SK-N-SH treated with all-trans-retinoic acid at 6 μM for 48 hours (cell line): ENCODE measurements at regions not wholly inside any gene's neighbourhood (a gene's known extent, or its start where the extent isn't known, plus 50 kb on each side); places are given as distances from the start of the nearest gene placed in this dataset.
"Not testable (repeated sequence)": the region's sequence is repeated elsewhere in the genome, so short reads cannot be mapped to it uniquely, and the experiment has no call there.

Source experiments
- ATAC-seq: fragments of 200-7000 bp; cut with Tn5 transposase; 3 replicates; pipeline ENCODE4 v1.9.1; 2020; ENCODE audit warnings: mild to moderate bottlenecking, moderate library complexity
- BACH2 ChIP-seq: fragments of 250-450 bp; sonication (Bioruptor Pico); IDR thresholded peaks from 2 replicates; pipeline ENCODE4 v1.9.0; 2021; ENCODE audit warnings: mild to moderate bottlenecking, borderline replicate concordance
- CSDC2 ChIP-seq: fragments of 250-450 bp; sonication (Bioruptor Pico); IDR thresholded peaks from 2 replicates; pipeline ENCODE4 v1.5.0; 2020; ENCODE audit warnings: mild to moderate bottlenecking, moderate library complexity
- ESRRG ChIP-seq: fragments of 250-450 bp; sonication (Bioruptor Pico); IDR thresholded peaks from 2 replicates; pipeline ENCODE4 v1.6.1; 2021; ENCODE audit warnings: mild to moderate bottlenecking
- ISL1 ChIP-seq: fragments of 250-450 bp; sonication (Bioruptor Pico); IDR thresholded peaks from 2 replicates; pipeline ENCODE4 v2.1.2; 2022; ENCODE audit warnings: mild to moderate bottlenecking, moderate library complexity
- OSR1 ChIP-seq: fragments of 250-450 bp; sonication (Bioruptor Pico); IDR thresholded peaks from 2 replicates; pipeline ENCODE4 v1.8.0; 2022; ENCODE audit warnings: moderate library complexity, mild to moderate bottlenecking, inconsistent platforms
- POU6F1 ChIP-seq: fragments of 250-450 bp; sonication (Bioruptor Pico); IDR thresholded peaks from 2 replicates; pipeline ENCODE4 v1.8.0; 2021; ENCODE audit warnings: low read depth, mild to moderate bottlenecking, moderate library complexity, borderline replicate concordance
- PPARA ChIP-seq: fragments of 250-450 bp; sonication (Bioruptor Pico); IDR thresholded peaks from 2 replicates; pipeline ENCODE4 v1.5.0; 2020; ENCODE audit warnings: mild to moderate bottlenecking, borderline replicate concordance
- RARB ChIP-seq: fragments of 250-450 bp; sonication (Bioruptor Pico); IDR thresholded peaks from 2 replicates; pipeline ENCODE4 v1.8.0; 2021; ENCODE audit warnings: mild to moderate bottlenecking, moderate library complexity
- SNAI2 ChIP-seq: fragments of 250-450 bp; sonication (Bioruptor Pico); IDR thresholded peaks from 2 replicates; pipeline ENCODE4 v1.5.0; 2020; ENCODE audit warnings: mild to moderate bottlenecking, moderate library complexity
- TCF4 ChIP-seq: fragments of 250-450 bp; sonication (Bioruptor Pico); IDR thresholded peaks from 2 replicates; pipeline ENCODE4 v1.8.0; 2021; ENCODE audit warnings: mild to moderate bottlenecking, moderate library complexity, borderline replicate concordance
- TOX ChIP-seq: fragments of 250-450 bp; sonication (Bioruptor Pico); IDR thresholded peaks from 2 replicates; pipeline ENCODE4 v1.8.0; 2021; ENCODE audit warnings: mild to moderate bottlenecking, moderate library complexity, borderline replicate concordance
- TSHZ2 ChIP-seq: fragments of 250-450 bp; sonication (Bioruptor Pico); IDR thresholded peaks from 2 replicates; pipeline ENCODE4 v1.5.0; 2020; ENCODE audit warnings: mild to moderate bottlenecking, moderate library complexity
- ZC3H10 ChIP-seq: fragments of 250-450 bp; sonication (Bioruptor Pico); IDR thresholded peaks from 2 replicates; pipeline ENCODE4 v1.5.1; 2021; ENCODE audit warnings: mild to moderate bottlenecking, moderate library complexity
- ZFP3 ChIP-seq: fragments of 250-450 bp; sonication (Bioruptor Pico); IDR thresholded peaks from 2 replicates; pipeline ENCODE4 v1.5.0; 2020; ENCODE audit warnings: mild to moderate bottlenecking, moderate library complexity
- ZNF8 ChIP-seq: fragments of 450-650 bp; formaldehyde crosslinking; IDR thresholded peaks from 2 replicates; pipeline ENCODE4 v1.5.0; 2020; ENCODE audit warnings: mild to moderate bottlenecking, moderate library complexity
- TF ChIP-seq, protein P1 (sequence below): fragments of 250-450 bp; sonication (Bioruptor Pico); IDR thresholded peaks from 2 replicates; pipeline ENCODE4 v1.5.1; 2020; ENCODE audit warnings: low read depth, mild to moderate bottlenecking, moderate library complexity
- TF ChIP-seq, protein P2 (sequence below): fragments of 250-450 bp; sonication (Bioruptor Pico); IDR thresholded peaks from 2 replicates; pipeline ENCODE4 v1.5.1; 2021; ENCODE audit warnings: mild to moderate bottlenecking, moderate library complexity
- TF ChIP-seq, protein P3 (sequence below): fragments of 250-450 bp; sonication (Bioruptor Pico); IDR thresholded peaks from 2 replicates; pipeline ENCODE4 v1.8.0; 2020; ENCODE audit warnings: mild to moderate bottlenecking, moderate library complexity, borderline replicate concordance

DNA sequence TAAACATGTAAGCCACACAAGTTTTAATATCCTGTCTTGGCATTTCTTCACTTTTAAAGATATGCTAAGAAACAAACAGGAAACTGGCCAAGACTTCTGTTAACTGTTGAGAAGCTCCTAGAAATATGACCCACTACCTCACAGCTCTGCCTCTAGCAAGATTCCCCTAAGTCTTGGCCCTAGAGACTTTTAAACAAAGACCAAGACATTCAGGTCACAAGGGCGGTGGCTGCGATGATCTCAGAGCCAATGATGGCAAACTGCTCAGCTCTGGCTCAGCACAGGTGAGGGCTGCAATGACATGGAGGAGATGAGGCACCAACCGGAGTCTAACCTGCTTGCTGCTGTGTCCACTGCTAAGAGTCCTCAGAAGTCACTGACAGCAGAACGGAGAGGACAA, 114.8 kb downstream of the SUCLA2 start (continued):
- TF ChIP-seq, protein P1, sequence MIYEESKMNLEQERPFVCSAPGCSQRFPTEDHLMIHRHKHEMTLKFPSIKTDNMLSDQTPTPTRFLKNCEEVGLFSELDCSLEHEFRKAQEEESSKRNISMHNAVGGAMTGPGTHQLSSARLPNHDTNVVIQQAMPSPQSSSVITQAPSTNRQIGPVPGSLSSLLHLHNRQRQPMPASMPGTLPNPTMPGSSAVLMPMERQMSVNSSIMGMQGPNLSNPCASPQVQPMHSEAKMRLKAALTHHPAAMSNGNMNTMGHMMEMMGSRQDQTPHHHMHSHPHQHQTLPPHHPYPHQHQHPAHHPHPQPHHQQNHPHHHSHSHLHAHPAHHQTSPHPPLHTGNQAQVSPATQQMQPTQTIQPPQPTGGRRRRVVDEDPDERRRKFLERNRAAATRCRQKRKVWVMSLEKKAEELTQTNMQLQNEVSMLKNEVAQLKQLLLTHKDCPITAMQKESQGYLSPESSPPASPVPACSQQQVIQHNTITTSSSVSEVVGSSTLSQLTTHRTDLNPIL (CRISPR knock-in tag): no peak
- TF ChIP-seq TCF4 (CRISPR knock-in tag) (no peak), SNAI2 (CRISPR knock-in tag) (no peak), TOX (CRISPR knock-in tag) (no peak)

- ATAC-seq: no peak
- TF ChIP-seq ZFP3 (CRISPR knock-in tag) (no peak), TOX (CRISPR knock-in tag) (no peak), TSHZ2 (CRISPR knock-in tag) (no peak), CSDC2 (CRISPR knock-in tag) (no peak), RARB (CRISPR knock-in tag) (no peak), PPARA (CRISPR knock-in tag) (no peak), ZNF8 (CRISPR knock-in tag) (no peak), BACH2 (CRISPR knock-in tag) (no peak), OSR1 (CRISPR knock-in tag) (no peak), POU6F1 (CRISPR knock-in tag) (no peak), ISL1 (CRISPR knock-in tag) (no peak), ZC3H10 (CRISPR knock-in tag) (no peak), ESRRG (no peak)
- TF ChIP-seq, protein P2, sequence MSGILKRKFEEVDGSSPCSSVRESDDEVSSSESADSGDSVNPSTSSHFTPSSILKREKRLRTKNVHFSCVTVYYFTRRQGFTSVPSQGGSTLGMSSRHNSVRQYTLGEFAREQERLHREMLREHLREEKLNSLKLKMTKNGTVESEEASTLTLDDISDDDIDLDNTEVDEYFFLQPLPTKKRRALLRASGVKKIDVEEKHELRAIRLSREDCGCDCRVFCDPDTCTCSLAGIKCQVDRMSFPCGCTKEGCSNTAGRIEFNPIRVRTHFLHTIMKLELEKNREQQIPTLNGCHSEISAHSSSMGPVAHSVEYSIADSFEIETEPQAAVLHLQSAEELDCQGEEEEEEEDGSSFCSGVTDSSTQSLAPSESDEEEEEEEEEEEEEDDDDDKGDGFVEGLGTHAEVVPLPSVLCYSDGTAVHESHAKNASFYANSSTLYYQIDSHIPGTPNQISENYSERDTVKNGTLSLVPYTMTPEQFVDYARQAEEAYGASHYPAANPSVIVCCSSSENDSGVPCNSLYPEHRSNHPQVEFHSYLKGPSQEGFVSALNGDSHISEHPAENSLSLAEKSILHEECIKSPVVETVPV (CRISPR knock-in tag): no peak
- TF ChIP-seq, protein P3, sequence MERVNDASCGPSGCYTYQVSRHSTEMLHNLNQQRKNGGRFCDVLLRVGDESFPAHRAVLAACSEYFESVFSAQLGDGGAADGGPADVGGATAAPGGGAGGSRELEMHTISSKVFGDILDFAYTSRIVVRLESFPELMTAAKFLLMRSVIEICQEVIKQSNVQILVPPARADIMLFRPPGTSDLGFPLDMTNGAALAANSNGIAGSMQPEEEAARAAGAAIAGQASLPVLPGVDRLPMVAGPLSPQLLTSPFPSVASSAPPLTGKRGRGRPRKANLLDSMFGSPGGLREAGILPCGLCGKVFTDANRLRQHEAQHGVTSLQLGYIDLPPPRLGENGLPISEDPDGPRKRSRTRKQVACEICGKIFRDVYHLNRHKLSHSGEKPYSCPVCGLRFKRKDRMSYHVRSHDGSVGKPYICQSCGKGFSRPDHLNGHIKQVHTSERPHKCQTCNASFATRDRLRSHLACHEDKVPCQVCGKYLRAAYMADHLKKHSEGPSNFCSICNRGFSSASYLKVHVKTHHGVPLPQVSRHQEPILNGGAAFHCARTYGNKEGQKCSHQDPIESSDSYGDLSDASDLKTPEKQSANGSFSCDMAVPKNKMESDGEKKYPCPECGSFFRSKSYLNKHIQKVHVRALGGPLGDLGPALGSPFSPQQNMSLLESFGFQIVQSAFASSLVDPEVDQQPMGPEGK (CRISPR knock-in tag): no peak
Measured at GRCh38 chr13:47875201-47875600, 125.9 kb downstream of the SUCLA2 start.

- not testable (repeated sequence) for ATAC-seq
Measured at GRCh38 chr13:47873987-47874386, 127.1 kb downstream of the SUCLA2 start.

GRCh38 chr13:47873319-47873718, 127.8 kb downstream of the SUCLA2 start:
- not testable (repeated sequence) for ATAC-seq

- no peak for TF ChIP-seq SNAI2 (CRISPR knock-in tag)
- no peak for TF ChIP-seq OSR1 (CRISPR knock-in tag)
- TF ChIP-seq, protein P1 (CRISPR knock-in tag): no peak
- ATAC-seq: no peak
Measured at GRCh38 chr13:47869776-47870175, 131.3 kb downstream of the SUCLA2 start.
